ENCODE measurements at regions not wholly inside any gene's neighbourhood (a gene's known extent, or its start where the extent isn't known, plus 50 kb on each side); places are given as distances from the start of the nearest gene placed in this dataset.

- TF ChIP-seq CTCF (IDR thresholded peaks at IDR 0.05) (no peak), POLR2A (IDR thresholded peaks at IDR 0.05) (no peak)
Measured at GRCh38 chr3:187983484-187984124, 170.4 kb upstream of the LPP start.

All from lower leg skin (tissue), 3 donors.